ENCODE measurements at regions not wholly inside any gene's neighbourhood (a gene's known extent, or its start where the extent isn't known, plus 50 kb on each side); places are given as distances from the start of the nearest gene placed in this dataset.

DNA sequence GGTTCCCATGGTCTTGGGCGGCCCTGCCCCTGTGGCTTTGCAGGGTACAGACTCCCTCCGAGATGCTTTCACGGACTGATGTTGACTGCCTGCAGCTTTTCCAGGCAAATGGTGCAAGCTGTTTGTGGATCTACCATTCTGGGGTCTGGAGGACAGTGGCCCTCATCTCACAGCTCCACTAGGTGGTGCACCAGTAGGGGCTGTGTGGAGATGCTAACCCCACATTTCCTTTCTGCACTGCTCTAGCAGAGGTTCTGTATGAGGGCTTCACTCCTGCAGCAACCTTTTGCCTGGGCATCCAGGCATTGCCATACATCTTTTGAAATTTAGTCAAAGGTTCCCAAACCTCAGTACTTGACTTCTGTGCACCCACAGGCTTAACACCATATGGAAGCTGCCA is 176.1 kb downstream of the DCAF12L1 start:
- TF ChIP-seq, protein P1, sequence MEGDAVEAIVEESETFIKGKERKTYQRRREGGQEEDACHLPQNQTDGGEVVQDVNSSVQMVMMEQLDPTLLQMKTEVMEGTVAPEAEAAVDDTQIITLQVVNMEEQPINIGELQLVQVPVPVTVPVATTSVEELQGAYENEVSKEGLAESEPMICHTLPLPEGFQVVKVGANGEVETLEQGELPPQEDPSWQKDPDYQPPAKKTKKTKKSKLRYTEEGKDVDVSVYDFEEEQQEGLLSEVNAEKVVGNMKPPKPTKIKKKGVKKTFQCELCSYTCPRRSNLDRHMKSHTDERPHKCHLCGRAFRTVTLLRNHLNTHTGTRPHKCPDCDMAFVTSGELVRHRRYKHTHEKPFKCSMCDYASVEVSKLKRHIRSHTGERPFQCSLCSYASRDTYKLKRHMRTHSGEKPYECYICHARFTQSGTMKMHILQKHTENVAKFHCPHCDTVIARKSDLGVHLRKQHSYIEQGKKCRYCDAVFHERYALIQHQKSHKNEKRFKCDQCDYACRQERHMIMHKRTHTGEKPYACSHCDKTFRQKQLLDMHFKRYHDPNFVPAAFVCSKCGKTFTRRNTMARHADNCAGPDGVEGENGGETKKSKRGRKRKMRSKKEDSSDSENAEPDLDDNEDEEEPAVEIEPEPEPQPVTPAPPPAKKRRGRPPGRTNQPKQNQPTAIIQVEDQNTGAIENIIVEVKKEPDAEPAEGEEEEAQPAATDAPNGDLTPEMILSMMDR (IDR thresholded peaks at IDR 0.05; ENCODE audit: low read depth, low read length, poor library complexity, severe bottlenecking) = no peak
- TF ChIP-seq EZH2phosphoT487 (IDR thresholded peaks at IDR 0.05; ENCODE audit: borderline replicate concordance, low read length) = no peak

Data from DOHH2 (cell line).